SK-N-SH treated with all-trans-retinoic acid at 6 μM for 48 hours (cell line): ENCODE measurements at regions not wholly inside any gene's neighbourhood (a gene's known extent, or its start where the extent isn't known, plus 50 kb on each side); places are given as distances from the start of the nearest gene placed in this dataset.
A peak's percentile ranks its signal among the peaks of the same experiment; 100 is the strongest.

Source experiments
- ATAC-seq: fragments of 200-7000 bp; cut with Tn5 transposase; 3 replicates; pipeline ENCODE4 v1.9.1; 2020; ENCODE audit warnings: mild to moderate bottlenecking, moderate library complexity
- ARNTL ChIP-seq: fragments of 450-650 bp; formaldehyde crosslinking; IDR thresholded peaks from 2 replicates; pipeline ENCODE4 v1.5.0; 2020; ENCODE audit warnings: low read depth, mild to moderate bottlenecking, moderate library complexity, borderline replicate concordance
- BACH2 ChIP-seq: fragments of 250-450 bp; sonication (Bioruptor Pico); IDR thresholded peaks from 2 replicates; pipeline ENCODE4 v1.9.0; 2021; ENCODE audit warnings: mild to moderate bottlenecking, borderline replicate concordance
- CSDC2 ChIP-seq: fragments of 250-450 bp; sonication (Bioruptor Pico); IDR thresholded peaks from 2 replicates; pipeline ENCODE4 v1.5.0; 2020; ENCODE audit warnings: mild to moderate bottlenecking, moderate library complexity
- GLIS3 ChIP-seq: fragments of 250-450 bp; sonication (Bioruptor Pico); IDR thresholded peaks from 2 replicates; pipeline ENCODE4 v1.5.0; 2020; ENCODE audit warnings: mild to moderate bottlenecking, moderate library complexity
- ISL1 ChIP-seq: fragments of 250-450 bp; sonication (Bioruptor Pico); IDR thresholded peaks from 2 replicates; pipeline ENCODE4 v2.1.2; 2022; ENCODE audit warnings: mild to moderate bottlenecking, moderate library complexity
- OSR1 ChIP-seq: fragments of 250-450 bp; sonication (Bioruptor Pico); IDR thresholded peaks from 2 replicates; pipeline ENCODE4 v1.8.0; 2022; ENCODE audit warnings: moderate library complexity, mild to moderate bottlenecking, inconsistent platforms
- PPARA ChIP-seq: fragments of 250-450 bp; sonication (Bioruptor Pico); IDR thresholded peaks from 2 replicates; pipeline ENCODE4 v1.5.0; 2020; ENCODE audit warnings: mild to moderate bottlenecking, borderline replicate concordance
- RARB ChIP-seq: fragments of 250-450 bp; sonication (Bioruptor Pico); IDR thresholded peaks from 2 replicates; pipeline ENCODE4 v1.8.0; 2021; ENCODE audit warnings: mild to moderate bottlenecking, moderate library complexity
- SNAI2 ChIP-seq: fragments of 250-450 bp; sonication (Bioruptor Pico); IDR thresholded peaks from 2 replicates; pipeline ENCODE4 v1.5.0; 2020; ENCODE audit warnings: mild to moderate bottlenecking, moderate library complexity
- TOX ChIP-seq: fragments of 250-450 bp; sonication (Bioruptor Pico); IDR thresholded peaks from 2 replicates; pipeline ENCODE4 v1.8.0; 2021; ENCODE audit warnings: mild to moderate bottlenecking, moderate library complexity, borderline replicate concordance
- ZFP3 ChIP-seq: fragments of 250-450 bp; sonication (Bioruptor Pico); IDR thresholded peaks from 2 replicates; pipeline ENCODE4 v1.5.0; 2020; ENCODE audit warnings: mild to moderate bottlenecking, moderate library complexity
- ZFP30 ChIP-seq: fragments of 450-650 bp; formaldehyde crosslinking; IDR thresholded peaks from 2 replicates; pipeline ENCODE4 v1.5.0; 2022; ENCODE audit warnings: mild to moderate bottlenecking, moderate library complexity
- ZNF565 ChIP-seq: fragments of 450-650 bp; formaldehyde crosslinking; conservative IDR thresholded peaks from 2 replicates; pipeline ENCODE4 v1.5.0; 2020; ENCODE audit warnings: low read depth, mild to moderate bottlenecking, moderate library complexity
- ZNF70 ChIP-seq: fragments of 450-650 bp; formaldehyde crosslinking; IDR thresholded peaks from 2 replicates; pipeline ENCODE4 v1.5.0; 2020; ENCODE audit warnings: mild to moderate bottlenecking, moderate library complexity
- ZNF8 ChIP-seq: fragments of 450-650 bp; formaldehyde crosslinking; IDR thresholded peaks from 2 replicates; pipeline ENCODE4 v1.5.0; 2020; ENCODE audit warnings: mild to moderate bottlenecking, moderate library complexity
- TF ChIP-seq, protein P1 (sequence below): fragments of 250-450 bp; sonication (Bioruptor Pico); IDR thresholded peaks from 2 replicates; pipeline ENCODE4 v1.8.0; 2020; ENCODE audit warnings: mild to moderate bottlenecking, moderate library complexity, borderline replicate concordance
- TF ChIP-seq, protein P2 (sequence below): fragments of 250-450 bp; sonication (Bioruptor Pico); IDR thresholded peaks from 2 replicates; pipeline ENCODE4 v1.5.1; 2021; ENCODE audit warnings: mild to moderate bottlenecking, moderate library complexity
- TF ChIP-seq, protein P3 (sequence below): fragments of 250-450 bp; sonication (Bioruptor Pico); IDR thresholded peaks from 2 replicates; pipeline ENCODE4 v1.8.0; 2021; ENCODE audit warnings: low read depth, mild to moderate bottlenecking, moderate library complexity, borderline replicate concordance
- TF ChIP-seq, protein P4 (sequence below): fragments of 250-450 bp; sonication (Bioruptor Pico); IDR thresholded peaks from 2 replicates; pipeline ENCODE4 v1.5.0; 2020; ENCODE audit warnings: mild to moderate bottlenecking, moderate library complexity
- TF ChIP-seq, protein P5 (sequence below): fragments of 250-450 bp; sonication (Bioruptor Pico); IDR thresholded peaks from 2 replicates; pipeline ENCODE4 v1.5.1; 2020; ENCODE audit warnings: low read depth, mild to moderate bottlenecking, moderate library complexity

DNA sequence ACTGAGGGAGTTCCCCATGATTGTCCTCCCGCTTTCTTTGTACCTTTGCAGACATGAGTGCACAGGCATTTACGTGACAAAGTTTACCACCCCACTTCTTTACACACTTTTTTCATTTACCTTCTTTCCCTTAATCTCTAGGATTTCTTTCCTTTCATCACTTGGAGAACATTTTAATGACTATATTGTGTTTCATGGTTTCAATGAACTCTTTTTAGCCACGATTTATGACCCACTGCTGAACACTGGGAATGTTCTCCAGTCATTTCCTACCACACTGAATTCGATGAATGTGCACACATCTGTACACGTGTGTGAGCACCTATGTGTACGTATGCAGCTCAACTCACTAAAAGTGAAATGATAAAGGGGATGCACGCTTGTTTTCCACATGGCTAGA, 371.7 kb upstream of the IGFBP3 start:
- no peak for TF ChIP-seq OSR1 (CRISPR knock-in tag)
- no peak for TF ChIP-seq CSDC2 (CRISPR knock-in tag)
- no peak for TF ChIP-seq BACH2 (CRISPR knock-in tag)
- TF ChIP-seq GLIS3 (CRISPR knock-in tag): no peak
- TF ChIP-seq ZFP30 (CRISPR knock-in tag): no peak
- TF ChIP-seq, protein P1, sequence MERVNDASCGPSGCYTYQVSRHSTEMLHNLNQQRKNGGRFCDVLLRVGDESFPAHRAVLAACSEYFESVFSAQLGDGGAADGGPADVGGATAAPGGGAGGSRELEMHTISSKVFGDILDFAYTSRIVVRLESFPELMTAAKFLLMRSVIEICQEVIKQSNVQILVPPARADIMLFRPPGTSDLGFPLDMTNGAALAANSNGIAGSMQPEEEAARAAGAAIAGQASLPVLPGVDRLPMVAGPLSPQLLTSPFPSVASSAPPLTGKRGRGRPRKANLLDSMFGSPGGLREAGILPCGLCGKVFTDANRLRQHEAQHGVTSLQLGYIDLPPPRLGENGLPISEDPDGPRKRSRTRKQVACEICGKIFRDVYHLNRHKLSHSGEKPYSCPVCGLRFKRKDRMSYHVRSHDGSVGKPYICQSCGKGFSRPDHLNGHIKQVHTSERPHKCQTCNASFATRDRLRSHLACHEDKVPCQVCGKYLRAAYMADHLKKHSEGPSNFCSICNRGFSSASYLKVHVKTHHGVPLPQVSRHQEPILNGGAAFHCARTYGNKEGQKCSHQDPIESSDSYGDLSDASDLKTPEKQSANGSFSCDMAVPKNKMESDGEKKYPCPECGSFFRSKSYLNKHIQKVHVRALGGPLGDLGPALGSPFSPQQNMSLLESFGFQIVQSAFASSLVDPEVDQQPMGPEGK: no peak
- TF ChIP-seq SNAI2 (CRISPR knock-in tag): no peak
- no peak for TF ChIP-seq ZFP3 (CRISPR knock-in tag)
- no peak for TF ChIP-seq ISL1
- TF ChIP-seq RARB (CRISPR knock-in tag): no peak
- TF ChIP-seq, protein P2, sequence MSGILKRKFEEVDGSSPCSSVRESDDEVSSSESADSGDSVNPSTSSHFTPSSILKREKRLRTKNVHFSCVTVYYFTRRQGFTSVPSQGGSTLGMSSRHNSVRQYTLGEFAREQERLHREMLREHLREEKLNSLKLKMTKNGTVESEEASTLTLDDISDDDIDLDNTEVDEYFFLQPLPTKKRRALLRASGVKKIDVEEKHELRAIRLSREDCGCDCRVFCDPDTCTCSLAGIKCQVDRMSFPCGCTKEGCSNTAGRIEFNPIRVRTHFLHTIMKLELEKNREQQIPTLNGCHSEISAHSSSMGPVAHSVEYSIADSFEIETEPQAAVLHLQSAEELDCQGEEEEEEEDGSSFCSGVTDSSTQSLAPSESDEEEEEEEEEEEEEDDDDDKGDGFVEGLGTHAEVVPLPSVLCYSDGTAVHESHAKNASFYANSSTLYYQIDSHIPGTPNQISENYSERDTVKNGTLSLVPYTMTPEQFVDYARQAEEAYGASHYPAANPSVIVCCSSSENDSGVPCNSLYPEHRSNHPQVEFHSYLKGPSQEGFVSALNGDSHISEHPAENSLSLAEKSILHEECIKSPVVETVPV (CRISPR knock-in tag): no peak
- no peak for TF ChIP-seq ZNF70
- TF ChIP-seq, protein P3, sequence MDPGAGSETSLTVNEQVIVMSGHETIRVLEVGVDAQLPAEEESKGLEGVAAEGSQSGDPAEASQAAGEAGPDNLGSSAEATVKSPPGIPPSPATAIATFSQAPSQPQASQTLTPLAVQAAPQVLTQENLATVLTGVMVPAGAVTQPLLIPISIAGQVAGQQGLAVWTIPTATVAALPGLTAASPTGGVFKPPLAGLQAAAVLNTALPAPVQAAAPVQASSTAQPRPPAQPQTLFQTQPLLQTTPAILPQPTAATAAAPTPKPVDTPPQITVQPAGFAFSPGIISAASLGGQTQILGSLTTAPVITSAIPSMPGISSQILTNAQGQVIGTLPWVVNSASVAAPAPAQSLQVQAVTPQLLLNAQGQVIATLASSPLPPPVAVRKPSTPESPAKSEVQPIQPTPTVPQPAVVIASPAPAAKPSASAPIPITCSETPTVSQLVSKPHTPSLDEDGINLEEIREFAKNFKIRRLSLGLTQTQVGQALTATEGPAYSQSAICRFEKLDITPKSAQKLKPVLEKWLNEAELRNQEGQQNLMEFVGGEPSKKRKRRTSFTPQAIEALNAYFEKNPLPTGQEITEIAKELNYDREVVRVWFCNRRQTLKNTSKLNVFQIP (CRISPR knock-in tag): no peak
- TF ChIP-seq ZNF565 (CRISPR knock-in tag): no peak
- TF ChIP-seq, protein P4, sequence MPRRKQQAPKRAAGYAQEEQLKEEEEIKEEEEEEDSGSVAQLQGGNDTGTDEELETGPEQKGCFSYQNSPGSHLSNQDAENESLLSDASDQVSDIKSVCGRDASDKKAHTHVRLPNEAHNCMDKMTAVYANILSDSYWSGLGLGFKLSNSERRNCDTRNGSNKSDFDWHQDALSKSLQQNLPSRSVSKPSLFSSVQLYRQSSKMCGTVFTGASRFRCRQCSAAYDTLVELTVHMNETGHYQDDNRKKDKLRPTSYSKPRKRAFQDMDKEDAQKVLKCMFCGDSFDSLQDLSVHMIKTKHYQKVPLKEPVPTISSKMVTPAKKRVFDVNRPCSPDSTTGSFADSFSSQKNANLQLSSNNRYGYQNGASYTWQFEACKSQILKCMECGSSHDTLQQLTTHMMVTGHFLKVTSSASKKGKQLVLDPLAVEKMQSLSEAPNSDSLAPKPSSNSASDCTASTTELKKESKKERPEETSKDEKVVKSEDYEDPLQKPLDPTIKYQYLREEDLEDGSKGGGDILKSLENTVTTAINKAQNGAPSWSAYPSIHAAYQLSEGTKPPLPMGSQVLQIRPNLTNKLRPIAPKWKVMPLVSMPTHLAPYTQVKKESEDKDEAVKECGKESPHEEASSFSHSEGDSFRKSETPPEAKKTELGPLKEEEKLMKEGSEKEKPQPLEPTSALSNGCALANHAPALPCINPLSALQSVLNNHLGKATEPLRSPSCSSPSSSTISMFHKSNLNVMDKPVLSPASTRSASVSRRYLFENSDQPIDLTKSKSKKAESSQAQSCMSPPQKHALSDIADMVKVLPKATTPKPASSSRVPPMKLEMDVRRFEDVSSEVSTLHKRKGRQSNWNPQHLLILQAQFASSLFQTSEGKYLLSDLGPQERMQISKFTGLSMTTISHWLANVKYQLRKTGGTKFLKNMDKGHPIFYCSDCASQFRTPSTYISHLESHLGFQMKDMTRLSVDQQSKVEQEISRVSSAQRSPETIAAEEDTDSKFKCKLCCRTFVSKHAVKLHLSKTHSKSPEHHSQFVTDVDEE (CRISPR knock-in tag): no peak
- no peak for TF ChIP-seq PPARA (CRISPR knock-in tag)
- TF ChIP-seq TOX (CRISPR knock-in tag): no peak
- TF ChIP-seq ARNTL (CRISPR knock-in tag): no peak
- no peak for ATAC-seq

DNA sequence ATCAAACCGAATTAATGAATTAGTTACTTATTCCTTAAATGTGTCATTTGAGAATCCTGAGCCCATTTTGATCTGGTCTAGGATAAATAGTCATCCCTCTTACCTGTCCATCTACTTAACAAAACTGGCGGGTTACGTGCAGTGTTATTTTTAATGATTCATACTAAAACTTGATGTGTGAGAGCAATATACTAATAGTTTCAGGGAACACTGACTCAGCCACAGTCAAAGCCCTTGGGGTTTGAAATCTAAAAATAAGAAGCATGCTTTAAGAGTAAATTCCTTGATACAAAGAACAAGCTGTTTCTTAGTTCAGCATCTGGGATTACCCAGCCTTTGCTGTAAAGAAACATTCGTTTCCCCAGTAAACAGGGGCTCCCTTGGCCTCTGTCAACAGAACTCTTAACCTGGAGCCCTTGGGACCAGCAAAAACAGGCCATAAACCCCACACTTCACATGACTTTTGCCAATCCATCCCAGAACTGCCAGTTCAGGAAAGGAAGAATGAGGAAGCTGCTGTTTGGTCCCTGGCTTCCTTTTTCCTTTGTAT, 370.6 kb upstream of the IGFBP3 start:
- TF ChIP-seq BACH2 (CRISPR knock-in tag) (no peak), ZFP30 (CRISPR knock-in tag) (no peak), ZNF565 (CRISPR knock-in tag) (no peak), SNAI2 (CRISPR knock-in tag) (no peak), PPARA (CRISPR knock-in tag) (no peak), ZNF70 (no peak), ARNTL (CRISPR knock-in tag) (no peak), ZNF8 (CRISPR knock-in tag) (no peak), CSDC2 (CRISPR knock-in tag) (no peak)
- TF ChIP-seq, protein P5, sequence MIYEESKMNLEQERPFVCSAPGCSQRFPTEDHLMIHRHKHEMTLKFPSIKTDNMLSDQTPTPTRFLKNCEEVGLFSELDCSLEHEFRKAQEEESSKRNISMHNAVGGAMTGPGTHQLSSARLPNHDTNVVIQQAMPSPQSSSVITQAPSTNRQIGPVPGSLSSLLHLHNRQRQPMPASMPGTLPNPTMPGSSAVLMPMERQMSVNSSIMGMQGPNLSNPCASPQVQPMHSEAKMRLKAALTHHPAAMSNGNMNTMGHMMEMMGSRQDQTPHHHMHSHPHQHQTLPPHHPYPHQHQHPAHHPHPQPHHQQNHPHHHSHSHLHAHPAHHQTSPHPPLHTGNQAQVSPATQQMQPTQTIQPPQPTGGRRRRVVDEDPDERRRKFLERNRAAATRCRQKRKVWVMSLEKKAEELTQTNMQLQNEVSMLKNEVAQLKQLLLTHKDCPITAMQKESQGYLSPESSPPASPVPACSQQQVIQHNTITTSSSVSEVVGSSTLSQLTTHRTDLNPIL (CRISPR knock-in tag): no peak
- TF ChIP-seq, protein P3 (CRISPR knock-in tag): no peak
- TF ChIP-seq, protein P1: no peak
- ATAC-seq: peak; percentile 31; the same call in 2 of the 3 replicates
